Sigmoid colon (tissue), 4 donors: ENCODE measurements at regions not wholly inside any gene's neighbourhood (a gene's known extent, or its start where the extent isn't known, plus 50 kb on each side); places are given as distances from the start of the nearest gene placed in this dataset.

Source experiments
- CTCF ChIP-seq, 4 experiments: fragments of 450-650 bp in 3 of 4; fragments of 200-600 bp in 1 of 4; IDR thresholded peaks; one replicate each; pipeline ENCODE4 v1.5.1; 2016 to 2019; ENCODE audit warnings: antibody characterized with exemption in 4 of 4, mild to moderate bottlenecking in 3 of 4, moderate library complexity in 2 of 4
- POLR2A ChIP-seq, 2 donors: fragments of 450-650 bp; IDR thresholded peaks; one replicate each; pipeline ENCODE4 v1.6.1; 2016; ENCODE audit warnings: antibody characterized with exemption in 2 of 2, mild to moderate bottlenecking in 2 of 2, moderate library complexity in 2 of 2
- POLR2AphosphoS5 ChIP-seq, 4 donors: sonication (generic); formaldehyde crosslinking; IDR thresholded peaks; one replicate each; pipeline ENCODE4 v1.6.1; 2017; ENCODE audit warnings: antibody characterized with exemption in 4 of 4

- TF ChIP-seq CTCF (IDR thresholded peaks at IDR 0.05) (no peak), POLR2AphosphoS5 (IDR thresholded peaks at IDR 0.05) (no peak), POLR2A (IDR thresholded peaks at IDR 0.05) (no peak)
Measured at GRCh38 chr15:46815240-46815639, 902.1 kb upstream of the SEMA6D start.
